ENCODE measurements at regions not wholly inside any gene's neighbourhood (a gene's known extent, or its start where the extent isn't known, plus 50 kb on each side); places are given as distances from the start of the nearest gene placed in this dataset.

DNA sequence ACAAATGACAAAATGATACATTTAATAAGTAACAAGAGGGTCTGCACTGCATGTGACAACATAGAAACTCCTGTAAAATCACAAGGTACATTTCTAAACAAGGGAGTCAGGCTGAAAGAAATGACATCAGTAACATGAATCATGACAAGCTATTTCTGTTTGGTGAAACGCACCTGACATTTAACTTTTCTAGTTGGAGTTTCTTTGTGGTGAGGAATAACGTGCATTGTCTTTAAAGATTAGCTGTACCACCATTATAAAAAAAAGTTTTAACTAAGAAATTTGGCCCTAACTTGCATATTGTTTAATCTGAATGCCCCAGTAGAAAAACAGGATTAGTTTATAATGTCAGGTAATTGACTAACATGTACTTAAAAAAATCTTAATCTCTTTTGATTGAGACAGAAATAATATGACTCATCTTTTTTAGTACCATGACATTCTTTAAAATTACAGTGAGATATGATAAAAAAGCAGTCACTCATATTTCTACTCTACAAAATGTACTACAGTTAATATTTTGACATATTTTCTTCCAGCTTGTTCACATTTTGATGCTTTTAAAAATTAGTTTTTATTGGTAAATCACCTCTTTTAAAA lies 418.2 kb downstream of the KLF12 start:
- TF ChIP-seq, protein P1, sequence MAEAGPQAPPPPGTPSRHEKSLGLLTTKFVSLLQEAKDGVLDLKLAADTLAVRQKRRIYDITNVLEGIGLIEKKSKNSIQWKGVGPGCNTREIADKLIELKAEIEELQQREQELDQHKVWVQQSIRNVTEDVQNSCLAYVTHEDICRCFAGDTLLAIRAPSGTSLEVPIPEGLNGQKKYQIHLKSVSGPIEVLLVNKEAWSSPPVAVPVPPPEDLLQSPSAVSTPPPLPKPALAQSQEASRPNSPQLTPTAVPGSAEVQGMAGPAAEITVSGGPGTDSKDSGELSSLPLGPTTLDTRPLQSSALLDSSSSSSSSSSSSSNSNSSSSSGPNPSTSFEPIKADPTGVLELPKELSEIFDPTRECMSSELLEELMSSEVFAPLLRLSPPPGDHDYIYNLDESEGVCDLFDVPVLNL (CRISPR knock-in tag; IDR thresholded peaks at IDR 0.05; ENCODE audit: borderline replicate concordance, low read depth) = no peak
- TF ChIP-seq CTCF (IDR thresholded peaks at IDR 0.05) = no peak
- no peak for TF ChIP-seq AFF4 (CRISPR knock-in tag; IDR thresholded peaks at IDR 0.05; ENCODE audit: borderline replicate concordance)
- TF ChIP-seq MAX (CRISPR knock-in tag; IDR thresholded peaks at IDR 0.05) = no peak
- TF ChIP-seq USF2 (CRISPR knock-in tag; IDR thresholded peaks at IDR 0.05) = no peak
- no peak for TF ChIP-seq IRF2 (CRISPR knock-in tag; IDR thresholded peaks at IDR 0.05; ENCODE audit: borderline replicate concordance, low read depth)
- no peak for TF ChIP-seq SP1 (CRISPR knock-in tag; conservative IDR thresholded peaks at IDR 0.05)
- no peak for TF ChIP-seq FOXK1 (CRISPR knock-in tag; IDR thresholded peaks at IDR 0.05)
- no peak for TF ChIP-seq ESRRA (CRISPR knock-in tag; IDR thresholded peaks at IDR 0.05; ENCODE audit: borderline replicate concordance)
- no peak for TF ChIP-seq CREB1 (CRISPR knock-in tag; IDR thresholded peaks at IDR 0.05)

Data from WTC11 (cell line).